SHP77 (cell line): ENCODE measurements at regions not wholly inside any gene's neighbourhood (a gene's known extent, or its start where the extent isn't known, plus 50 kb on each side); places are given as distances from the start of the nearest gene placed in this dataset.

Experiments used
- DNase-seq, 2 experiments: peaks; one replicate each; lab custom pipeline; 2025; lab: John Stamatoyannopoulos, UW

DNA sequence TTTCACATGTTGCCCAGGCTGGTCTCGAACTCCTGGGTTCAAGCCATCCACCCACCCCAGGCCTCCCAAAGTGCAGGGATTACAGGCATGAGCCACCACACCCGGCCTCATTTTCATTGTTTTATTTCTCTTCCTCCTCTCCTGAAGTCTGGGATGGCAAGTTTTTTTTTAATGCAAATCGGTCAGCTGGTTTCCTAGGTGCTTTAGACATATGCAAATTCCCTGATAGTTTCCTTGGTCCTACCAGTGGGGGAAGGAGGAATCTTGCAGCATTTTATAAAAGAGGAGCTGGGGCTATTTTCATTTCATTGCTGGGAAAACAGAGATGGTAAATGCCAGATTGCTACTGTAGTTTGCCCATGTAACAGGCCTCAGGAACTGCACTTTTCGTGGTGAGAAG is 179.4 kb downstream of the ACTL7B start:
- DNase-seq: no peak

DNA sequence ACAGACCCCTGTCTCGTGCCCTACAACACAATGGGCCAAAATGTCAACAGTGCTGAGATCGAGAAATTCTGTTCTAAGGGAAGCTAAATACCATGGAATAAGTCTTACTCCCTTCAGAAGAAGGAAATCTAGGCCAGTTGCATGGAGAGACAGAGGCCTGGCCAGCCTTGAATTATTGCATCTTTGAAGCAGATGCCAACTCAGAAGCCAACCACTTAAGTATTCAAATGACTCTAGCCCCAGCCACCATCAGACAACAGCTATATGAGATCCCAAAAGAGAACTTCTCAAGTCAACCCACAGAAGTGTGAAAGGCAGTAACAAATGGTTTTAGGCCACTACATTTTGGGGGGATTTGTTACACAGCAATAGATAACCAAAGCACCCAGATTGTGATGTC is 180.1 kb downstream of the ACTL7B start:
- DNase-seq: no peak

DNA sequence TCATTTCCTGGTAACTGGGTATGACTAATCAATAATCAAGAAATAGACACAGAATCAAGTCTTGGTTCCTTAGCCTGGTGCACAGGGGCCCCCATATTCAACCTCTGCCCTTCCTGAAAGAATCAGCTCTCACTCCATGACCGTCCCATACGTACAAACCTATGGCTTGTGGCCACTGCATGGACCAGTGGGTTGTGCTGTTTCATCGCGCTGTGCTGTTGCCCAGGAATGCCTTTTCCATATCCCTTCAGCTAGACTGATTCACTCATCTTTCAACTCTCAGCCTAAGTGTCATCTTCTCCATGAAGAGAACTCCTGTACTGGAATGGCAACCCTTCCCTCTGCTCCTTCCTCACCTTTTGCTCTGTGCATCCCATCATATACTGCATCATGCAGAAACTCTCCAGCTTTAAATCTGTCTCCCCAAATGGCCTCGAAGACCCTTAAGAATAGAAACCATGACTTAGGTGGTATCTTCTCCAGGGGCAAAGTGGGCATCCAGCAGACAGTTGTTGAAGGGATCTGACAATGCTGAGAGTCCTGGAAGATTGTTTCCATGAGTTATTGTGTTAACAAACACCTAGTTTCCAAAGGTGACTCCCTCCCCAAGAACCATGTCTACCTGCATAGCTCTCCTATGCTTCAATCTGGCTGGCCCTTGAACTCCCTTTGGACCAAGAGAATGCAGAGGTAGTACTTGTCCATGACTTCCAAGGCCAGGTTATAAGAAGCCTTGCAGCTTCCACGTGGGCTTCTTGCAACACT is 180.8 kb downstream of the ACTL7B start:
- DNase-seq: no peak

DNA sequence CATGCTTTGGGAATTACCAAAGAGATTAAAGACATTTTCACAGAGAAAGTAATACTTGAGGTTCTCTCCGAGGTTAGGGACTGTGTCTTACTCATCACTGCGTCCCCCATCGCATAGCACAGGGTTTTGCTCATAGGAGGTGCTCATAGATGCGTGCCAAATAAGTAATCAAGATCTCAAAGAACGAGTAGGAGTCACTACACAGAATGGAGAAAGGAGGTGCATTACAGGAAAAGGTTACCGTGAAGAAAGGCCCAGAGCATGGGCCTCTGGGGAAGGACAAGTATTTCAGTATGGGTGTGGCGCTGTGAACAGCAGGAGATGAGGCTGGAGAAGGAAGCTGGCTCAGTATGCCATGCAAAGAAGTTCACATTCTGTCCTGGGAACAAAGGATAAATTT is 182.4 kb downstream of the ACTL7B start:
- no peak for DNase-seq

DNA sequence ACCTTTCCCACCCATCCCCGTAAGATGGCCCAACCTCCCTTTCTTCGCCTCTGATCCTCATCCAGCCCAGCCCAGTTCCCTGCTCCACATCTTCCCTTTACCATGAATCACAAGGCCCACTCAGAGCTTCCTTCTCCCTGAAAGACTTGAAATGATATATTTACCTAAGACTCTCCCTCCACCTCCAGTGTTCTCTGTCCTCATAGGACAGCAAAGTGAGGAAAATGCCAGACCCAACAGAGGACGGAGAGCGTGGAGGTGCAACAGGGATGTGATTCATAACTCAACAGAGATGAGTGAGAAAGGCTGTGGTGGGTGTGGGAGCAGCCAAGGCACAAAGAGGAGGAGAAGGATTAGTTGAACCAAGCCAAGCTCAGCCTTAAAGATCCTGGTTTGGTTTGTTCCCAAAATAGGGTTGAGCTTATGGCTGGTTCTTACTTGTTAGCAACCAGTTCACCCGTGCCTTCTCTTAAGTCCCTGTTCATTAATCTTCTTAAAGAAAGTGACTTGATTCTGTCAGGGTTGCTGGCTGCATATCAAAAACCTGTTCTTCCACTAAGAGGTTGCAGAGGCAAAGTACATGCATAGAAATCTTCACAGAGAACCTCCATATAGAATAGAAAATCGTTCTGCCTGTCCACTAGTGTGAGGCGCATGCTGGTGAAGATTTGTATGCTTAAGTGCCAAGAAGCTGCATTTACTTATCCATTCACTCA is 183.2 kb downstream of the ACTL7B start:
- DNase-seq: no peak

DNA sequence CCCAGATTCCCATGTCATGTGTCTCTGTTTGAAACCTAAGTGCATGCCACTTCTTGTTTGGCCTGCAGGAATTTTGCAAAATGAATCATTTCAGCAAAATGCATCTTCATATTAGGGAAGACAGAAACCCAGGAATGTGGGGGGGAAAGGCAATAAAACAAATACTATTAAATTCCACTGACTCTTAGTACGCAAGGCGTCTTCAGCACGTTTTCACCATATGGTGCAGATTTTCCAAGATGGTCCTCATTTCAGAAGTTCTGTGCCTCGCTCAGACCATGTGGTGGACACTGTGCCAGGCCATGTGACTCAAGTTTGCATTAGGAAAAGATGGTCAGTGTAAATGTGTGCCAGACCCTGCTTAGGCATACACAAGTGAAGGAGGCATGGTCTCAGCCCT is 184.0 kb downstream of the ACTL7B start:
- DNase-seq: no peak

DNA sequence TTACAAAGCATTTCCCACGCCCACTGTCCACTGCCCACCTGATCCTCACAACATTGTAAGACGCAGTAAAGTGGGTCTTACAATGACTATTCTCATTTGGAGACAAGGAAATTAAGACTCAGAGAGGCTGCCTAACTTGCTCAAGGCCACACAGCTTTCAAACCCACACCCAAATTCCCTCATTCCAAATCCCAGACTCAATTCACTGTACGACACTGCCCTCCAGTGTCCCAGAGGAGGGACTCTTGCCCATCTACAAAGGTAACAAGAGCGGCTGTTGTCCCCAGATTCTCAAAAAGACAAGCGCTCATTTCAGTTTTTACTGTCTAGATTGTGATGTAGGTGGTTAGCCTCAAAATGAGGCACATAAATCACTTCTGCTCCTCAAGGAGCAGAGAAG is 184.6 kb downstream of the ACTL7B start:
- peak in 1 of 2 experiments; percentile 38 for DNase-seq

DNA sequence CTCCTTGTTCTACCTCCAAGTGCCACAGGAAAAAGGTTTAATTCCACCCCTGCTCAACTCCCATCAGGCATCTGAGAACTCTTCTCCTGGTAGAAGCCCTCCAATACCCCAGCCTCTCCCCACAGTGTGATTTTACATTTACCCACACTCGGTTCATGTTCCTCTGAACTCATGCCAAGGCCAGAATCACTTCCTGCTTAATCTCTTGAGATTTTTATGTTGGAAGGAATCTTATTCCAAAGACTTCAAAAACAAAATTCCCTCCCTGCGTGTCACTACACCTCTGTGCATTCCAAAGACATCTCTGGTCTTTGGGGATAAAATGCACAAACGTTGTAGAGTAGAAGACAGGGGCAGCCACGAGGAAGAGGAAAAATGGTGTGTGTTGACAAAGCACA is 186.8 kb downstream of the ACTL7B start:
- no peak for DNase-seq

DNA sequence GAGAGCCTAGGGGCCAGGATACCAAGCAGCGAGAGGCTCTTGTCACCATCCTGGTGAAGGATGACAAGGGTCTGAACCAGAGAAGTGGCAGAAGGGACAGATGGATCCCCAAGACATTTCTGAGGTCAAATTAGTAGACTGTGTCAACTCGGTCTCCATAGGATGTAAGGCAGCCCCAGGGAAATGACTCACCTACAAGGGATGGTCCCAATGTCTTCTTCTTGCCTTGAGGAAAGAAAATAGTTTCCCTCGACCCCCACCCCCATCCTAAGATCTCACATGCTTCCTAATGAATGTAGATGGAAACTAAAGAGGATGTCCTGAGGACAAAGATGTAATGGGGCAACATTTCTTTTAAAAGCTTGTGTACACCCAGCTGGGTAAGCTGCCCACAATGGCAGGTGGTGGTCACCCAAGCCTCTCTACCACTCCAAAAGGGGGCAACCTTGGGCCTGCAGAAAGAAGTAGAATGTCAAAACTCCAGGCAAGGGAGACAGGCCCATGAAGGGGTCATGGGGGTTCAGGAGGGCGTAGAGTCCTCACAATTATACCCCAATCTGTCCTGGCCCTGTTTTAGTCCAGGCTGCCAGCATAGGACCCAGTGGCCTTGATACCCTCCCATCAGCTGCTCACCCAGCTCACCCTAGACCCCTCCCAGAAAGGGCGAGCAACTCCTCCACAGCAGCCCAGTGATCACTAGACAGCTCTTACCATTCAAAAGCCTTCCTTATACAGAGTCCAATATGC is 187.4 kb downstream of the ACTL7B start:
- DNase-seq: no peak

DNA sequence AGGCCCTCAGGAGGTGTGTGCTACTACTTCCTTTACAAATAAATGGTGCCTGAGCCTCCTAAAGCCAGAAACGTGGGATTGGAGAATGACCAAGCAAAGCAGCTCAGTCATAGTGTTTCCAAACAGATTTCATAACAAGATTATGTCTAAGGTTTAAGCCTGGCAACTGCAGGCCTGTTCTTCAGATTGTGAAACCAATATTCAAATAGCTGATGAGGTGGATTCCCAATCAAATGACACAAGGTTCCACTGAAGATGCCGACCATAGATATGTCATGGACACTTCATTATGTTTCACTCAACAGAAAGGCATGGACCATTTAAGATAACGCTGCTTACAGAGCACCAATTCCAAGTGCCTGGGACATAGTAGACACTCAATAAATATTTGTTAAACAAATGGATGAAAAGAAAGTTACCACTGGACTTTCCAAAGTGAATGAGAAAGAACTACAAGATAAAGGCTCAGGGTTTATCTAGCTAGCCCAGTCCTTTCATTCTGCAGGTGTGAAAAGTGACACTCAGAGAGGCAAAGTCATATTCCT is 189.5 kb downstream of the ACTL7B start:
- no peak for DNase-seq

DNA sequence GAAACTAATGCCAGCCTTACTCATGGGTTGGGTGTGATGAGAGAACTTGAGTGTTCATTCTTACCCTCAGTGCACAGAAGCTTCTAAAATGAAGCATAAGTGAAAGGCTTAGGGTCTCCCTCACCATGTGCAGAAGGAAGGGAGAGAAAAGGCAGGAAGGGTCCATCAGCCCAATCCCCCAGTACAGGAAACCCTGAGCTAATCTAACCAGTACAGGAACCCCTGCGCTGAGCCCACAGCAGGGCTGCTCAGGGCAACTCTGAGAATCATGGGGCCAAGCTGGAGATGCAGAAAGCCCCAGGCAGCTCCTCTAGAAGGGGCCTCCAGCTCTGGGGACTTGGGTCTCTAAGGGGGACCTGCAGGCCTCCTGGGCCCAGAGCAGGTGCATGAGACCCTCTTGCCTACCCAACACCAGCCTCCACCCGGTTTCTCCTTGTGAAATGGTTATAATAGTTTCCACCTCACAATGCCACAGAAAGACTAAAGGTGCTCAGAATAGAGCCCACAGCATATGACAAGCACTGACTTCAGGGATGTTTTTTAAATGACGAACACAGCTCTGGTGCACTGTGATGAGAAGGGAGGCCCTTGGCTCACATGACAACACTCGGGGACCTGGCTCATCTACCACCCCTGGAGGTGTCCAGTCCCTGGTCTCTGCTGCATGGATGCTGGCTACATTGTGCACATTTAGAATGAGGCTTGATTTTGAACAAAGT is 190.1 kb downstream of the ACTL7B start:
- no peak for DNase-seq

DNA sequence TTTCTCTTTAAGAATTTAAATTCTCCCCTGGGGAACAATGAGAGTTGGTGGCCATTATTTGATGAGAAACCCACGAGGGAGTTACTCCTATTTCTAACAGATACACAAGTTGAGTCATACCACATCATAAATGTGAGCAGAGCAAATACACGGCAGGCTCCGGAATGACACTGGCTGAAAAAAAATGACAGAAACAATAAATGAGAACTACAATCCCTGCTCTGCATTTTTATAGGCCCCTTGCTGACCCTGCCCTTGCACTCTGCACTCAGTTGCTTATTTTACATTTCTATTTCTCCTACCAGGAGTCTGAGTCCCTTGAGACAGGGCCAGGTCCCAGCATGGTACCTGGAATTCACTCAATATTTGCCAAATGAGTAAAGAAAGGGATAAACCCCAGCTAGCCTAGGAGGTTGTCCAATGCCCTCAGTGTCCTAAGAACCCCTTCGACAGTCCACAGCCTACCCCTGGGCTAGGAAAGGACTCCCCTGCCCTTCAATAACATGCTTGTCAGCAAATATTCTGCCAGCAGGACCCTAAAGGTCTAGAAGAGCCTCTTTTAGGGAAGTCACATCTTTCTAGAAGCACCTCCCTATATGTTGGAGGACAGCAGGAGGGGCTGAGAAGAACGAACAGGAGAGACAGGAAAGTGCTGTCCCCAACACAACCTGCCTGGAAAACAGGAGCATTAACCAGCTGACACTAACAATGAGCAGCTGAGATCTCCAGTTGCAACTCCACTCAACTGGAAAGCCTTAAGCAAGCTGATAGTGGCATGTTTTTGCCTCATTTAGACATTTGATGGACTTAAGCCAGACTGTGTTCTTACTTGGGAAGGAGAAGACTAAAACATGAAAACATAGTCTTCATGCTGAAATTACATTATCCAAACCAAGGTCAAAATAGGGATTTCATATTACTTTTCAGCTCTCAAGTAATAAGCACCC is 191.2 kb downstream of the ACTL7B start:
- no peak for DNase-seq

DNA sequence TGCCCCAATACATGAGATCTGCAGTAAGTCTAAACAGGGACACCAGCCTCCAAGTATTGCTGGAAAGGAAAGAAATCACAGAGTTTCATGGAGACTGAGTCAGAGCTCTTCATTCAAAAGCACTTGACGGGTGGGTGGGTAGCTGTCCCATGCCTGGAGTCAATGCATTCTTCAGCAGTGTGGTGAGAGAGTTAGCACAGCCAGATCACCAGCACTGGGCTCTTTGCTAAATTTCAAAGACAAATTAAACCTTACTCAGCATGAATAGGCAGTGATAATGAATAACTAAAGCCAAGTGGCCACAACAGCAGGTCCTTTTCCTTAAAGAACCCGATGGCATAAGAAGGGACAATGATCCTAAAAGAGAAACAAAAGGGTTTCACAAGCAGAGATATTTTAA is 192.4 kb downstream of the ACTL7B start:
- DNase-seq: no peak

DNA sequence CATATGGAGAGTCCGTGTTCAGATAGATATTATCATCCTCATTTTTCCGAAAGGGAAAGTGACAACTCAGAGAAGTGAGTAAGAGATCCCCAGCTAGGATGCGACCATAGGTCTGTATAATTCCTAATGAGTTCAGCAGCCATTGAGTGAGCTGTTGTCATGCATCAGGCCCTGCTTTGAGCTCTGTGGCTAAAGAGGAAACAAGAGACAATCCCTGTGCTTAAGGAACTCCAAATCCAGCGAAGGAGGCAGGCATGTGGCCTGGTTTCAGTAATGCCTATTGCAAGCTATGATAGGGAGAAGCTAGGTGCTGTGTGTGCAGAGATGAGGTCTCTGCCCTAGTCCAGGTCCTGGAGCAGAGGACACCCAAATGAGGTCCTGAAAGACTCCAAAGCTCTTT is 192.8 kb downstream of the ACTL7B start:
- no peak for DNase-seq

DNA sequence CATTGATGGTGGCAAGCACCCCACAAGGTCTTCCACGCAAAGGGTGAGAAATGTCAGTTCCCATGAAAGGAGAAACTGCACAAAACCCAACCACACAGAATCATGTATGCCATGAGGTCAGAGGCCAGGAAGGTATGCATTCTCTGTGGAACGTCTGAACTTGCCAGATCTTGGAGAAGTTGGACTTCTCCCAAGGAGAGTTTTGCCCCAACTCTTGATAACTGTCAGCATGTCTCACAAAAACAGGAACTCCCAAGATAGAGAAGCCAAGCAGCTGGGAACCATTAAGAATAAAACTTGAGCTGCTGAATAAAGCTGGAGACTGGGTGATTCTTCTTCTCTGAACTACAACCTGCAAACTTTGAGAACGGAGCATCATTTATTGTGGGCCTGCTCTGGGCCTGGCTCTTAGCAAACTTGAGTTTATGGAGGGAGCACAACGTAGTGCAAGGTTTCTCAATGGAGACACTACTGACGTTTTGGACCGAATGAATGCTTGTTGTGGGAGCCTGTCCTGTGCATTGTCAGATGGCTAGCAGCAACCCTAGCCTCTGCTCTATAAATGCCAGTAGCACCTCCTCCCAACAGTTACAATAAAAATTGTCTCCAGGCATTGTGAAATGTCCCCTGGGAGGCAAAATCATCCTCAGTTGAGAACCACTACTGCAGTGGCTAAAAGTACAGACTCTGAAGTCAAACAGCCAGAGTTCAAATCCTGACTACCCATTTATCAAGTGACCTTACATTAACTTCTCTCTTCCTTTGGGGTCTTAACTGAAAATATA is 193.5 kb downstream of the ACTL7B start:
- no peak for DNase-seq

DNA sequence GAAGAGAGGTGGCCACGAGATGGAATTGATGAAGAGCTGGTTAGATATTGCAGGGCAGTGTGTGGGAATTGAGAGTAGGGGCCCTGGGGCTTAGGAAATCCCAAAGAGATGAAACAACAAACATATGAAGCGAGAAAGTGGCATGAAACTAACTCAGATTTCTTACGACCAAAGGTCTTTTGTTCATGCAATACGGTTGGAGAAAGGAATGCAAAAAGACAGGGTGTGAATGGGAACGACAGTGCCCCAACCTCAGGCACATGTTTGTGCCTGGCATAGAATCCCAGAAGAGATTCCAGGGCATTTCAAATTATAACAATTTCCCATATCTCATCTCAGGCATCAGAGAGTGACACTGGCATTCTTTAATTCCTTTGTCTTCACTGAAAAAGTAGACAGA is 199.2 kb downstream of the ACTL7B start:
- DNase-seq: no peak

DNA sequence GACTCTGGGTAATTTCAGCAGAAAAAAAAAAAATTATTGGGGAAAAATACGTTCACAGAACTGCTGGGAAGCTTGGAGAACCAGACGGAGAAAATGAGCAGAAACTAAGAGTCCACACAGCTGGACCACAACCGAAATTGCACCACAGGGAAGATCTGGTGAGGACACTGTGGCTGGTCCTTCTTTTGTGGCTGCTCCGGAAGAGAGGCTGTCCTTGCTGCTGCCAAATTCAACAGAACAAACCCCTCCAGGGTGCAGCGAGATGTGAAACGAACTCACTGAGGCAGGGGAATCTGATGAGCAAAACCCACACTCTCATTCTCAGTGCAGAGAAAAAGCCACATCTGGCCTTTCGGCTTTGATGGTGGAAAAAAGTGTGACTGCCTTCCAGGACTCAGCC is 200.0 kb downstream of the ACTL7B start:
- no peak for DNase-seq

DNA sequence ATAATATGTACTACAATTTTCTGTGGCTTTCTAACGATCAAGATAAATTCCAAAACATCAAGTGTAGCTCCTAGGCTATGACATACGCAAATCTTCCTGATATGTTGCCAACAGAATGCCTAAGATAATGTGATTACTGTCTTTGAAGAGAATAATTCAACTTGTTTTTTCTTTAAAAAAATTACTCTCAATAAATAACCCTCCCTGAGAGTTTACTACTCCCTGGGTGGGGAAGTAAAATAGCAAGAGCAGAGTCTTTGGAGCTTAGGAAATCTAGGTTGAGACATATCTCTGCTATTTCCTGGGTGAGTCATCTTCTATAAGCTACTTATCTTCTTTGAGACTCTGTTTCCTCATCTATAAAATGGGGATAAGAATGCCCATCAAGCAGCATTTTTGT is 201.2 kb downstream of the ACTL7B start:
- DNase-seq: no peak

DNA sequence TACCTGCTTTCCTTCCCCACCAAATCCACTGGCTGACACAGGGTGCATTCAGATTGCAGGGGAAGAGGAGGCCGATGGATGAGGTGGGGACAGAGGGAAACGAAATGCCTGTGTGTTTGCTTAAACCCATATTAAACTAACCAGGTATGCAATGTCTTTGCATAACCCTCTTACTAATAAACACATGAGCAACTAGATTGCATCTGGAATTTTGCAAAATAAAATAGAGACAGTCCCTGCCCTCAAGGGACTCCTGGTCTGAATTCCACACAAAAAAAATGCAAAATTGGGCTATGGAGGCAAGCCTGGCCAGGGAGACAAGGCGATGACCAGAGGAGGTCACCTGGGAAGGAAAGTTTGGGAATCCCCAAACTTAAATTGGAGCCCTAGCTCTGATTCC is 202.9 kb downstream of the ACTL7B start:
- DNase-seq: no peak

DNA sequence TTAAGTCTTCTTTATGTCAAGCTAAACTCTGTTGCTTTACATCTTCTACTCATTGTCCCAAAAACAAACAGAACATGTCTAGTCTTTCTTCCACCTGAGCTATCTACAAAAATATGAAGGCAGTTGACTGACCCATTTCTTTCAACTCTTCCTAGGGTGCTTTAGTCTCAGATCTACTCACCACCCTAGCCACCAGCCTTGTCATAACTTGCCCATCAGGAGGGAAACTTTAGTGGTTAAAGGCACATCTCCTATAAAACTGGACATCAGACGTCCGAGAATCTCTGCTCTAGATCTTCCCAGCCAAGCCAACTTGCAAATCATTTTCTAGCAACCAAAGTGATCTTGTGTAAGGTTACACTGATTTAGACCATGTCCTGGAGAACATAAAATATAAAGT is 205.0 kb downstream of the ACTL7B start:
- DNase-seq: no peak
